ENCODE measurements at regions not wholly inside any gene's neighbourhood (a gene's known extent, or its start where the extent isn't known, plus 50 kb on each side); places are given as distances from the start of the nearest gene placed in this dataset.

- no peak for TF ChIP-seq POLR2A (IDR thresholded peaks at IDR 0.05)
- TF ChIP-seq CTCF (IDR thresholded peaks at IDR 0.05), result no peak
- TF ChIP-seq POLR2AphosphoS5 (IDR thresholded peaks at IDR 0.05), result no peak
These were observed 66.3 kb downstream of the GLUL start for GRCh38 chr1:182325339-182325738.
